ENCODE measurements at regions not wholly inside any gene's neighbourhood (a gene's known extent, or its start where the extent isn't known, plus 50 kb on each side); places are given as distances from the start of the nearest gene placed in this dataset.

DNA sequence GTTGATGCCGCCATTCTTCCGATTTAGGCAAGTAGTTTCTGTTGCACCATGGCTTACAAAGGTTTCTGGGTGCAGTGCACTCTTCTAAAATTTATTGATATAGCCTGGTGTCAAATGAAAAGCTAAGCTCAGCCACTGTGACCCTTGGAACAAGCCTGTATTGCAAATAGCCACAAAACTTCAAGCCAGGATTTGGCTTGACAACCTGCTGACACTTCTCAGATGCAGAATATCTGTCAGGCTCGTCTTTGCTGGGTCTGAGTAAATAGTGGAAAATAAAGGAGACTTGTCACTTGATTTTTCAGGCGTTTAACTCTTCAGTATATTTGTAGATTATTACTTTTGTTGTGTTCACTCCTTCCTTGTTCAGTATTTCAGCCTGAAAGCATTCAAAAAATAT is 871.8 kb downstream of the OTOL1 start:
- Histone ChIP-seq H3F3A (ENCODE audit: low read depth) (no peaks in the 10 kb centered on the region), H3K36me3 (ENCODE audit: insufficient read depth, low read length) (no peaks in the 10 kb centered on the region), H3K4me1 (ENCODE audit: insufficient read depth, low read length, poor library complexity, severe bottlenecking) (peaks cover 20% of the 10 kb centered on the region), H3K27me3 (ENCODE audit: insufficient read depth, low read length, poor library complexity, severe bottlenecking) (no peaks in the 10 kb centered on the region), H2AFZ (ENCODE audit: low read length) (0 out of 2 replicates have a peak overlapping the region, but pooled peaks have one; percentile 42), H3K9me3 (ENCODE audit: insufficient read depth, low read depth, low read length) (no peaks in the 10 kb centered on the region), H3K4me3 (ENCODE audit: low read length, poor library complexity, severe bottlenecking) (no peak overlapping the region), H3K9ac (ENCODE audit: low read depth, low read length, poor library complexity, severe bottlenecking) (no peak overlapping the region), H4K20me1 (ENCODE audit: insufficient read depth, low read length, poor library complexity, severe bottlenecking) (no peaks in the 10 kb centered on the region), H3K9me2 (replicated peaks; ENCODE audit: low read depth, low read length) (no peaks in the 10 kb centered on the region), H3K79me2 (ENCODE audit: insufficient read depth, low read length) (no peaks in the 10 kb centered on the region), H3K4me2 (ENCODE audit: low read depth, low read length, poor library complexity, severe bottlenecking) (no peak overlapping the region)
- TF ChIP-seq, protein P1, sequence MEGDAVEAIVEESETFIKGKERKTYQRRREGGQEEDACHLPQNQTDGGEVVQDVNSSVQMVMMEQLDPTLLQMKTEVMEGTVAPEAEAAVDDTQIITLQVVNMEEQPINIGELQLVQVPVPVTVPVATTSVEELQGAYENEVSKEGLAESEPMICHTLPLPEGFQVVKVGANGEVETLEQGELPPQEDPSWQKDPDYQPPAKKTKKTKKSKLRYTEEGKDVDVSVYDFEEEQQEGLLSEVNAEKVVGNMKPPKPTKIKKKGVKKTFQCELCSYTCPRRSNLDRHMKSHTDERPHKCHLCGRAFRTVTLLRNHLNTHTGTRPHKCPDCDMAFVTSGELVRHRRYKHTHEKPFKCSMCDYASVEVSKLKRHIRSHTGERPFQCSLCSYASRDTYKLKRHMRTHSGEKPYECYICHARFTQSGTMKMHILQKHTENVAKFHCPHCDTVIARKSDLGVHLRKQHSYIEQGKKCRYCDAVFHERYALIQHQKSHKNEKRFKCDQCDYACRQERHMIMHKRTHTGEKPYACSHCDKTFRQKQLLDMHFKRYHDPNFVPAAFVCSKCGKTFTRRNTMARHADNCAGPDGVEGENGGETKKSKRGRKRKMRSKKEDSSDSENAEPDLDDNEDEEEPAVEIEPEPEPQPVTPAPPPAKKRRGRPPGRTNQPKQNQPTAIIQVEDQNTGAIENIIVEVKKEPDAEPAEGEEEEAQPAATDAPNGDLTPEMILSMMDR (conservative IDR thresholded peaks at IDR 0.05; ENCODE audit: low read length), result no peak
- TF ChIP-seq EZH2phosphoT487 (IDR thresholded peaks at IDR 0.05; ENCODE audit: borderline replicate concordance), result no peak

DNA sequence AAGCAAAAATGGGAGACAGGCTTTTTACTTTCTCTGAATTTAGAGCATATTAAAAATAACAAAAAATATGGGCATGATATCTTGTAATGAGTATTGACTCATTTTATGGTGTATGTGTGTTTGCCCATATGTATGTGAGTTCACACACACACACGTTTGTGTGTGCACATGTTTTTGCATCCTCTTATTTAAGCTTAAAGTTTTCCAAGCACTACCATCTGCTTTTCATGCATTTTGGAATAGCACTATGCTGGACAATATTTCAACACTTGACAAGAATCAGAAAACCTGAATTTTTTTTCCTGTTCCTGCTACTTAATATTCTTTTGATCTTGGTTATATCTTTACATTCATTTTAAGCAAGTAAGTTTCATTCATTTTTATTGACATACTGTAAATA is 872.7 kb downstream of the OTOL1 start:
- Histone ChIP-seq H2AFZ (ENCODE audit: low read length) (0 out of 2 replicates have a peak overlapping the region, but pooled peaks have one; percentile 18), H3K9ac (ENCODE audit: low read depth, low read length, poor library complexity, severe bottlenecking) (no peak overlapping the region), H3K36me3 (ENCODE audit: insufficient read depth, low read length) (no peaks in the 10 kb centered on the region), H3K4me3 (ENCODE audit: low read length, poor library complexity, severe bottlenecking) (no peak overlapping the region), H3K27me3 (ENCODE audit: insufficient read depth, low read length, poor library complexity, severe bottlenecking) (no peaks in the 10 kb centered on the region), H3K9me3 (ENCODE audit: insufficient read depth, low read depth, low read length) (no peaks in the 10 kb centered on the region), H4K20me1 (ENCODE audit: insufficient read depth, low read length, poor library complexity, severe bottlenecking) (no peaks in the 10 kb centered on the region), H3F3A (ENCODE audit: low read depth) (no peaks in the 10 kb centered on the region), H3K9me2 (replicated peaks; ENCODE audit: low read depth, low read length) (no peaks in the 10 kb centered on the region), H3K4me1 (ENCODE audit: insufficient read depth, low read length, poor library complexity, severe bottlenecking) (peaks cover 20% of the 10 kb centered on the region), H3K4me2 (ENCODE audit: low read depth, low read length, poor library complexity, severe bottlenecking) (no peak overlapping the region), H3K79me2 (ENCODE audit: insufficient read depth, low read length) (no peaks in the 10 kb centered on the region)
- TF ChIP-seq, protein P1 (conservative IDR thresholded peaks at IDR 0.05; ENCODE audit: low read length), result no peak
- TF ChIP-seq EZH2phosphoT487 (IDR thresholded peaks at IDR 0.05; ENCODE audit: borderline replicate concordance), result no peak

DNA sequence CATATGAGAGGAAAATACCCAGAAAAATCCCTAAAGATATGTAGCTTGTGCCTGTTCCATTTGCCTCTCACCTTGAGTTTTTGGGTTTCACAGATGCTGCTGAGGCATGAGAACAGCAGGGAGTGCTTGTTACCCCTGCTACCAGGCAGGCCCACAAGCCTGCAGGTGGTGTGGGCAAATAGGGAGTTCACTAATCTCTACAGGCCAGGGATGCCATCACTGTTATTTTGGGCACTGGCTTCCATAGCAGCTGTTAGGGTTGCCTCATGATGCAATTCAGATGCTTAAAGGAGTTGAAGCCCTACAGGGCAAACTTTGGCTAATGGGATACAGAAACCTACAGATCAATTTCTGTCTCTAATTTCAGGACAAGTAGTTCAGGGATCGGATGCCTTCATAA is 873.5 kb downstream of the OTOL1 start:
- H3K9me2 ChIP-seq (replicated peaks; ENCODE audit: low read depth, low read length), result no peaks in the 10 kb centered on the region
- H3K79me2 ChIP-seq (ENCODE audit: insufficient read depth, low read length), result no peaks in the 10 kb centered on the region
- no peak overlapping the region for H2AFZ ChIP-seq (ENCODE audit: low read length)
- no peaks in the 10 kb centered on the region for H3K27me3 ChIP-seq (ENCODE audit: insufficient read depth, low read length, poor library complexity, severe bottlenecking)
- H3F3A ChIP-seq (ENCODE audit: low read depth), result no peaks in the 10 kb centered on the region
- no peaks in the 10 kb centered on the region for H3K9me3 ChIP-seq (ENCODE audit: insufficient read depth, low read depth, low read length)
- H3K36me3 ChIP-seq (ENCODE audit: insufficient read depth, low read length), result no peaks in the 10 kb centered on the region
- H3K4me2 ChIP-seq (ENCODE audit: low read depth, low read length, poor library complexity, severe bottlenecking), result no peak overlapping the region
- no peaks in the 10 kb centered on the region for H4K20me1 ChIP-seq (ENCODE audit: insufficient read depth, low read length, poor library complexity, severe bottlenecking)
- TF ChIP-seq, protein P1 (conservative IDR thresholded peaks at IDR 0.05; ENCODE audit: low read length), result no peak
- TF ChIP-seq EZH2phosphoT487 (IDR thresholded peaks at IDR 0.05; ENCODE audit: borderline replicate concordance), result no peak
- H3K9ac ChIP-seq (ENCODE audit: low read depth, low read length, poor library complexity, severe bottlenecking), result no peak overlapping the region
- H3K4me3 ChIP-seq (ENCODE audit: low read length, poor library complexity, severe bottlenecking), result no peak overlapping the region
- H3K4me1 ChIP-seq (ENCODE audit: insufficient read depth, low read length, poor library complexity, severe bottlenecking), result peaks cover 17% of the 10 kb centered on the region

Measured in Loucy (cell line).